ENCODE measurements at regions not wholly inside any gene's neighbourhood (a gene's known extent, or its start where the extent isn't known, plus 50 kb on each side); places are given as distances from the start of the nearest gene placed in this dataset.

DNA sequence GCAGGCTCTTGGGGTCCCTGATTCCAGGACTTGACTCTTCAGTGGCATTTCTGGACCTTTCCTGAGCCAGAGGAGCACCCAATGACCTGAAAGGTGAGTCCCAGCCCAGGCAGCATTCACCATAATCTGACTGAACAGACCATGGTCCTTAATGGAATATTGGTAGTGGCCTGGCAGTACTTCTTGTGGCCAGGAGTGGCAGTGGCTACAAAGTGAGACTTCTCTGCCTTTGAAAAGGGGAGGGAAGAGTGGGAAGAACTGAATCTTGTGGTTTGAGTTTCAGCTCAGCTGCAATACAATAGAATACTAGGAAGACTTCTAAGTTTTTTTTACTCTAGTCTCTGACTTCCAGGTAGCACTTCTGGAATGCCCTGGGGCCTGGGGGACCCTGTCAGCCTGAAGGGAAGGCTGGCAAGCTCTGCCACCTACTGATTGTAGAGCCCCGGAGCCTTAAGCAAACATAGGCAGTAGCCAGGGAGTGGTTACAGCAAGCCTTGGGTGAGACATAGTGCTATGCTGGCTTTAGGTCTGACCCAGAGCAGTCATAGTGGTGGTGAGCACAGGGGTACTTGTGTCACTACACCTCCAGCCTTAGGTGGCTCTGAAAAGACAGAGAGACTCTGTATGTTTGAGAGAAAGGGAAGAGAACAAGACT is 674.2 kb upstream of the MANEA start:
- H3K79me2 ChIP-seq (ENCODE audit: insufficient read depth, low read length): no peaks in the 10 kb centered on the region
- H2AFZ ChIP-seq (ENCODE audit: low read depth, low read length): no peak overlapping the region
- H3K27ac Mint-ChIP-seq (ENCODE audit: unreplicated experiment): no peak overlapping the region
- H3K4me3 Mint-ChIP-seq (ENCODE audit: unreplicated experiment): no peak overlapping the region
- H3K27ac ChIP-seq (ENCODE audit: low read depth, low read length): no peak overlapping the region
- no peaks in the 10 kb centered on the region for H3K27me3 Mint-ChIP-seq (ENCODE audit: low read depth, unreplicated experiment)
- H3K4me1 ChIP-seq (ENCODE audit: insufficient read depth, low read length): no peaks in the 10 kb centered on the region
- TF ChIP-seq EZH2 (IDR thresholded peaks at IDR 0.05; ENCODE audit: insufficient read depth, low read length): no peak
- TF ChIP-seq, protein P1, sequence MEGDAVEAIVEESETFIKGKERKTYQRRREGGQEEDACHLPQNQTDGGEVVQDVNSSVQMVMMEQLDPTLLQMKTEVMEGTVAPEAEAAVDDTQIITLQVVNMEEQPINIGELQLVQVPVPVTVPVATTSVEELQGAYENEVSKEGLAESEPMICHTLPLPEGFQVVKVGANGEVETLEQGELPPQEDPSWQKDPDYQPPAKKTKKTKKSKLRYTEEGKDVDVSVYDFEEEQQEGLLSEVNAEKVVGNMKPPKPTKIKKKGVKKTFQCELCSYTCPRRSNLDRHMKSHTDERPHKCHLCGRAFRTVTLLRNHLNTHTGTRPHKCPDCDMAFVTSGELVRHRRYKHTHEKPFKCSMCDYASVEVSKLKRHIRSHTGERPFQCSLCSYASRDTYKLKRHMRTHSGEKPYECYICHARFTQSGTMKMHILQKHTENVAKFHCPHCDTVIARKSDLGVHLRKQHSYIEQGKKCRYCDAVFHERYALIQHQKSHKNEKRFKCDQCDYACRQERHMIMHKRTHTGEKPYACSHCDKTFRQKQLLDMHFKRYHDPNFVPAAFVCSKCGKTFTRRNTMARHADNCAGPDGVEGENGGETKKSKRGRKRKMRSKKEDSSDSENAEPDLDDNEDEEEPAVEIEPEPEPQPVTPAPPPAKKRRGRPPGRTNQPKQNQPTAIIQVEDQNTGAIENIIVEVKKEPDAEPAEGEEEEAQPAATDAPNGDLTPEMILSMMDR (IDR thresholded peaks at IDR 0.05; ENCODE audit: insufficient read depth, low read depth, low read length): no peak
- H3K36me3 ChIP-seq (ENCODE audit: insufficient read depth, low read length): no peaks in the 10 kb centered on the region
- no peaks in the 10 kb centered on the region for H3K27me3 ChIP-seq (ENCODE audit: insufficient read depth, low read length)
- H3K9ac ChIP-seq (ENCODE audit: low read length): no peak overlapping the region
- H4K20me1 ChIP-seq (ENCODE audit: insufficient read depth, low read length): no peaks in the 10 kb centered on the region
- no peak for DNase-seq (ENCODE audit: low read depth)
- H3K4me1 Mint-ChIP-seq (ENCODE audit: low read depth, unreplicated experiment): no peaks in the 10 kb centered on the region
- H3K4me2 ChIP-seq (ENCODE audit: low read length): no peak overlapping the region
- H3K36me3 Mint-ChIP-seq (ENCODE audit: low read depth, unreplicated experiment): no peaks in the 10 kb centered on the region
- FAIRE-seq: no peak
- H3K9me3 ChIP-seq (ENCODE audit: insufficient read depth, low read depth, low read length): no peaks in the 10 kb centered on the region
- no peak overlapping the region for H3K4me3 ChIP-seq (ENCODE audit: insufficient read depth, low read depth, low read length)
- H3K9me3 Mint-ChIP-seq (ENCODE audit: unreplicated experiment): no peaks in the 10 kb centered on the region

DNA sequence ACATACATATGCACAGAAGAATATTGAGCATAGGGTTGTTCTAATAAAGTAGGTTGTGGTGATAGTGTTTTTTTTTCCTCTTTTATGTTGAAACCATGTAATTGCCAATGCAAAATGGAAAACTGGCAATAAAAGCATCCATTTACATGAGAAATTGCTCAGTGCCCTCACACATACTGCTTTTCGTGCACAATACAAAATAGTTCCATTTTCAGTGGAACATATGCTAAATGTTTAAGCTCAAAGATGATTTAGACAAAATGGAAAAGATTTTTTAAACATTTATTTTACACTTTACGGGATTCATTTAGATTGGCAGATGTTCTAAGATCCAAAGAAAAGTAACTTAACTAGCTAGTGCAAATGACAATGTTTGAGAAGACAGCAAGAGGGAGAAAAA is 678.1 kb upstream of the MANEA start:
- Mint-ChIP-seq H3K4me1 (ENCODE audit: low read depth, unreplicated experiment) (no peaks in the 10 kb centered on the region), H3K27ac (ENCODE audit: unreplicated experiment) (no peak overlapping the region), H3K36me3 (ENCODE audit: low read depth, unreplicated experiment) (no peaks in the 10 kb centered on the region), H3K9me3 (ENCODE audit: unreplicated experiment) (no peaks in the 10 kb centered on the region), H3K4me3 (ENCODE audit: unreplicated experiment) (no peak overlapping the region), H3K27me3 (ENCODE audit: low read depth, unreplicated experiment) (no peaks in the 10 kb centered on the region)
- DNase-seq (ENCODE audit: low read depth) (no peak), FAIRE-seq (no peak)
- Histone ChIP-seq H3K4me2 (ENCODE audit: low read length) (no peak overlapping the region), H3K4me1 (ENCODE audit: insufficient read depth, low read length) (no peaks in the 10 kb centered on the region), H3K9me3 (ENCODE audit: insufficient read depth, low read depth, low read length) (no peaks in the 10 kb centered on the region), H3K4me3 (ENCODE audit: insufficient read depth, low read depth, low read length) (no peak overlapping the region), H3K36me3 (ENCODE audit: insufficient read depth, low read length) (no peaks in the 10 kb centered on the region), H3K9ac (ENCODE audit: low read length) (no peak overlapping the region), H2AFZ (ENCODE audit: low read depth, low read length) (no peak overlapping the region), H3K79me2 (ENCODE audit: insufficient read depth, low read length) (no peaks in the 10 kb centered on the region), H3K27me3 (ENCODE audit: insufficient read depth, low read length) (no peaks in the 10 kb centered on the region), H4K20me1 (ENCODE audit: insufficient read depth, low read length) (no peaks in the 10 kb centered on the region), H3K27ac (ENCODE audit: low read depth, low read length) (no peak overlapping the region)
- no peak for TF ChIP-seq EZH2 (IDR thresholded peaks at IDR 0.05; ENCODE audit: insufficient read depth, low read length)
- TF ChIP-seq, protein P1 (IDR thresholded peaks at IDR 0.05; ENCODE audit: insufficient read depth, low read depth, low read length): no peak

DNA sequence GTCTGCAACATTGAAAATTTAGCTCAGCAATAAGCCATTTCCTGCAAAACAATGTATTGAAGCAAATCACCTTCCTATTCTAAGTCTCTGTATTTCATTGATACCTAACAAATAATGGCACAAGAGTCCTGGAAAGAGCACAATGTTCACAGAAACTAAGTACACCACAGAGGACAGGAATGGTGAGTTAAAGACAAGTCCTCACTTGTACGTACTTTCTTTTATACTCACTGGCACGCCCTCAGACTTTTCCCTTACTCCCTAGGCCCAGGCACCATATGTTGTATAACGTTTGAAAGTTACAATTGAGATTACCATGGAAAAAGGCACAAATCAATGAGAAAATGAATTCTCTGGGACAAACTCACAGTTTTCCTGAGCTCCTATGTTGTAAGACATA is 683.0 kb upstream of the MANEA start:
- Histone ChIP-seq H3K27ac (ENCODE audit: low read depth, low read length) (no peak overlapping the region), H4K20me1 (ENCODE audit: insufficient read depth, low read length) (no peaks in the 10 kb centered on the region), H3K4me1 (ENCODE audit: insufficient read depth, low read length) (no peaks in the 10 kb centered on the region), H3K4me2 (ENCODE audit: low read length) (no peak overlapping the region), H3K4me3 (ENCODE audit: insufficient read depth, low read depth, low read length) (no peak overlapping the region), H3K27me3 (ENCODE audit: insufficient read depth, low read length) (no peaks in the 10 kb centered on the region), H3K36me3 (ENCODE audit: insufficient read depth, low read length) (no peaks in the 10 kb centered on the region), H2AFZ (ENCODE audit: low read depth, low read length) (no peak overlapping the region), H3K9me3 (ENCODE audit: insufficient read depth, low read depth, low read length) (no peaks in the 10 kb centered on the region), H3K79me2 (ENCODE audit: insufficient read depth, low read length) (no peaks in the 10 kb centered on the region), H3K9ac (ENCODE audit: low read length) (no peak overlapping the region)
- no peak overlapping the region for H3K4me3 Mint-ChIP-seq (ENCODE audit: unreplicated experiment)
- H3K27me3 Mint-ChIP-seq (ENCODE audit: low read depth, unreplicated experiment): no peaks in the 10 kb centered on the region
- H3K4me1 Mint-ChIP-seq (ENCODE audit: low read depth, unreplicated experiment): no peaks in the 10 kb centered on the region
- TF ChIP-seq EZH2 (IDR thresholded peaks at IDR 0.05; ENCODE audit: insufficient read depth, low read length): no peak
- TF ChIP-seq, protein P1 (IDR thresholded peaks at IDR 0.05; ENCODE audit: insufficient read depth, low read depth, low read length): no peak
- no peak for FAIRE-seq
- DNase-seq (ENCODE audit: low read depth): no peak
- H3K9me3 Mint-ChIP-seq (ENCODE audit: unreplicated experiment): no peaks in the 10 kb centered on the region
- H3K36me3 Mint-ChIP-seq (ENCODE audit: low read depth, unreplicated experiment): no peaks in the 10 kb centered on the region
- no peak overlapping the region for H3K27ac Mint-ChIP-seq (ENCODE audit: unreplicated experiment)

All from astrocyte (in vitro differentiated cells and primary cell).